Body of pancreas (tissue), 4 donors: ENCODE measurements at regions not wholly inside any gene's neighbourhood (a gene's known extent, or its start where the extent isn't known, plus 50 kb on each side); places are given as distances from the start of the nearest gene placed in this dataset.

Experiments
- ATAC-seq: fragments of 150-250 bp; one replicate; pipeline ENCODE4 v1.9.1; 2016
- DNase-seq, 4 donors: peaks; one replicate each; pipeline ENCODE4 v3.0.0-alpha.2; 2019
- H3K27ac ChIP-seq, 4 donors: fragments of 200-600 bp; sonication (generic); 1 replicate in 3 of 4; 2 replicates in 1 of 4; pipeline versions ENCODE4 v1.5.1 to v1.6.1; 2016 to 2019; ENCODE audit warnings: mild to moderate bottlenecking in 1 of 4, mixed read lengths in 1 of 4, moderate library complexity in 1 of 4
- H3K27me3 ChIP-seq, 2 donors: fragments of 200-600 bp; sonication (generic); one replicate each; pipeline ENCODE4 v1.6.0; 2016; ENCODE audit warnings: mild to moderate bottlenecking in 1 of 2
- H3K36me3 ChIP-seq, 2 donors: fragments of 200-600 bp; sonication (generic); replicated peaks in 1 of 2; 2 replicates each; pipeline ENCODE4 v1.5.1; 2016; ENCODE audit warnings: low read depth in 2 of 2; ENCODE audit not compliant: insufficient read depth in 1 of 2
- H3K4me1 ChIP-seq: fragments of 200-600 bp; sonication (generic); one replicate; pipeline ENCODE4 v1.6.0; 2016
- H3K4me3 ChIP-seq, 2 donors: fragments of 200-600 bp; sonication (generic); 1 replicate in 1 of 2; 2 replicates in 1 of 2; pipeline ENCODE4 v1.5.1; 2016 to 2019
- H3K9me3 ChIP-seq, 3 donors: fragments of 200-600 bp; sonication (generic); 1 replicate in 2 of 3; 2 replicates in 1 of 3; pipeline ENCODE4 v1.5.1; 2016
- CTCF ChIP-seq, 7 experiments: fragments of 450-650 bp in 4 of 7; fragments of 200-600 bp in 3 of 7; sonication (generic) in 3 of 7; IDR thresholded peaks; one replicate each; pipeline ENCODE4 v1.5.1; 2016 to 2019; ENCODE audit warnings: antibody characterized with exemption in 7 of 7
- POLR2A ChIP-seq, 3 donors: fragments of 450-650 bp; IDR thresholded peaks; one replicate each; pipeline ENCODE4 v1.6.1; 2016; ENCODE audit warnings: antibody characterized with exemption in 3 of 3, mild to moderate bottlenecking in 2 of 3
- WGBS, 2 donors: methylation state at CpG; one replicate each; pipeline ENCODE4 v1.1.5; 2017; 5-methylcytosine and 5-hydroxymethylcytosine counted together
- intact Hi-C: fragments of 100-400 bp; cut with DNase I; formaldehyde crosslinking; loops from one replicate; pipeline ENCODE4 v1.15.1; 2023

- TF ChIP-seq CTCF (IDR thresholded peaks at IDR 0.05) (no peak), POLR2A (IDR thresholded peaks at IDR 0.05) (no peak)
- H3K36me3 ChIP-seq = no peaks in the 10 kb centered on the region
- 59 to 65% methylated on average over 5 of the region's 5 CpGs for WGBS, 2 donors
- no peaks in the 10 kb centered on the region for H3K27me3 ChIP-seq
- H3K9me3 ChIP-seq = no peaks in the 10 kb centered on the region
- DNase-seq = no peak
- no peak overlapping the region for H3K27ac ChIP-seq
- ATAC-seq = no peak
- no peak overlapping the region for H3K4me3 ChIP-seq
- no peaks in the 10 kb centered on the region for H3K4me1 ChIP-seq
- intact Hi-C loops = no loop called here
Measured at GRCh38 chr2:5826979-5827655, 134.9 kb downstream of the SOX11 start.

GRCh38 chr2:5834501-5834900, 142.3 kb downstream of the SOX11 start:
- H3K36me3 ChIP-seq = no peaks in the 10 kb centered on the region
- TF ChIP-seq POLR2A (IDR thresholded peaks at IDR 0.05) = no peak
- TF ChIP-seq CTCF (IDR thresholded peaks at IDR 0.05) = no peak
- no peak for DNase-seq
- intact Hi-C loops = no loop called here
- no peaks in the 10 kb centered on the region for H3K9me3 ChIP-seq
- 55 to 63% methylated on average over 4 of the region's 4 CpGs for WGBS, 2 donors
- H3K27me3 ChIP-seq = no peaks in the 10 kb centered on the region
- H3K27ac ChIP-seq = no peak overlapping the region
- no peaks in the 10 kb centered on the region for H3K4me1 ChIP-seq
- ATAC-seq = no peak
- H3K4me3 ChIP-seq = no peak overlapping the region

- ATAC-seq (no peak), DNase-seq (no peak)
- no peak for TF ChIP-seq POLR2A (IDR thresholded peaks at IDR 0.05)
- no peak for TF ChIP-seq CTCF (IDR thresholded peaks at IDR 0.05)
- no peaks in the 10 kb centered on the region for H3K27me3 ChIP-seq
- no peak overlapping the region for H3K4me3 ChIP-seq
- no peaks in the 10 kb centered on the region for H3K4me1 ChIP-seq
- intact Hi-C loops = no loop called here
- WGBS, 2 donors = 41% methylated on average over 7 of the region's 7 CpGs
- H3K36me3 ChIP-seq = no peaks in the 10 kb centered on the region
- H3K27ac ChIP-seq = no peak overlapping the region
- H3K9me3 ChIP-seq = no peaks in the 10 kb centered on the region
Measured at GRCh38 chr2:5839550-5839949, 147.4 kb downstream of the SOX11 start.

- no peaks in the 10 kb centered on the region for H3K27me3 ChIP-seq
- intact Hi-C loops = no loop called here
- no peaks in the 10 kb centered on the region for H3K4me1 ChIP-seq
- H3K4me3 ChIP-seq = no peak overlapping the region
- no peak for TF ChIP-seq POLR2A (IDR thresholded peaks at IDR 0.05)
- TF ChIP-seq CTCF (IDR thresholded peaks at IDR 0.05) = no peak
- DNase-seq (no peak), ATAC-seq (no peak)
- no peaks in the 10 kb centered on the region for H3K9me3 ChIP-seq
- H3K36me3 ChIP-seq = no peaks in the 10 kb centered on the region
- H3K27ac ChIP-seq = no peak overlapping the region
- 43 to 58% methylated on average over 2 of the region's 2 CpGs for WGBS, 2 donors
Measured at GRCh38 chr2:5841126-5841525, 148.9 kb downstream of the SOX11 start.

GRCh38 chr2:5842326-5842725, 150.1 kb downstream of the SOX11 start:
- no peak overlapping the region for H3K4me3 ChIP-seq
- ATAC-seq (no peak), DNase-seq (no peak)
- TF ChIP-seq POLR2A (IDR thresholded peaks at IDR 0.05) (no peak), CTCF (IDR thresholded peaks at IDR 0.05) (no peak)
- H3K27ac ChIP-seq = no peak overlapping the region
- H3K27me3 ChIP-seq = no peaks in the 10 kb centered on the region
- 64 to 83% methylated on average over 2 to 14 of the region's 14 CpGs for WGBS, 2 donors
- intact Hi-C loops = no loop called here
- no peaks in the 10 kb centered on the region for H3K4me1 ChIP-seq
- no peaks in the 10 kb centered on the region for H3K9me3 ChIP-seq
- H3K36me3 ChIP-seq = no peaks in the 10 kb centered on the region
